ENCODE measurements at regions not wholly inside any gene's neighbourhood (a gene's known extent, or its start where the extent isn't known, plus 50 kb on each side); places are given as distances from the start of the nearest gene placed in this dataset.

DNA sequence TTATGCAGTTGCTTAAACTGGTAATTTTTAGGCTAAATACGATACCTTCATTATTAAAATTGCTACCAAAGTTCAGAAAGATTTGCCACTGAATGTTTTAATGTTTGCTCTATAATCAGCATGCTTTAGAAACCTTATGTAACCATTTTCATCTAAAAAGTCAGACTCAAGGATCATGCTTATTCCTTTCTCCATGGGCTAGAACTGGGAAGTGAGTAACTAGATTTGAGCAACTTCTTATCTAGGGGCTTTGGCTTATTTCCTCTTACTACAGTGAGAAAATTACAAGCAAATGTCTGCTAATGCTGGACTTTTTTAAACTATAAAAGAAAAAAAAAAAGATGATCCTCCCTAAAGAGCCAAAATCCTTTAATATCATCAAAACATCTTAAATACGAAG is 215.9 kb downstream of the CRPPA start:
- no peak overlapping the region for H2AFZ ChIP-seq
- no peak for TF ChIP-seq ZNF114 (CRISPR knock-in tag; IDR thresholded peaks at IDR 0.05)
- TF ChIP-seq STAT1 (IDR thresholded peaks at IDR 0.05; ENCODE audit: unreplicated experiment), result no peak
- TF ChIP-seq, protein P1, sequence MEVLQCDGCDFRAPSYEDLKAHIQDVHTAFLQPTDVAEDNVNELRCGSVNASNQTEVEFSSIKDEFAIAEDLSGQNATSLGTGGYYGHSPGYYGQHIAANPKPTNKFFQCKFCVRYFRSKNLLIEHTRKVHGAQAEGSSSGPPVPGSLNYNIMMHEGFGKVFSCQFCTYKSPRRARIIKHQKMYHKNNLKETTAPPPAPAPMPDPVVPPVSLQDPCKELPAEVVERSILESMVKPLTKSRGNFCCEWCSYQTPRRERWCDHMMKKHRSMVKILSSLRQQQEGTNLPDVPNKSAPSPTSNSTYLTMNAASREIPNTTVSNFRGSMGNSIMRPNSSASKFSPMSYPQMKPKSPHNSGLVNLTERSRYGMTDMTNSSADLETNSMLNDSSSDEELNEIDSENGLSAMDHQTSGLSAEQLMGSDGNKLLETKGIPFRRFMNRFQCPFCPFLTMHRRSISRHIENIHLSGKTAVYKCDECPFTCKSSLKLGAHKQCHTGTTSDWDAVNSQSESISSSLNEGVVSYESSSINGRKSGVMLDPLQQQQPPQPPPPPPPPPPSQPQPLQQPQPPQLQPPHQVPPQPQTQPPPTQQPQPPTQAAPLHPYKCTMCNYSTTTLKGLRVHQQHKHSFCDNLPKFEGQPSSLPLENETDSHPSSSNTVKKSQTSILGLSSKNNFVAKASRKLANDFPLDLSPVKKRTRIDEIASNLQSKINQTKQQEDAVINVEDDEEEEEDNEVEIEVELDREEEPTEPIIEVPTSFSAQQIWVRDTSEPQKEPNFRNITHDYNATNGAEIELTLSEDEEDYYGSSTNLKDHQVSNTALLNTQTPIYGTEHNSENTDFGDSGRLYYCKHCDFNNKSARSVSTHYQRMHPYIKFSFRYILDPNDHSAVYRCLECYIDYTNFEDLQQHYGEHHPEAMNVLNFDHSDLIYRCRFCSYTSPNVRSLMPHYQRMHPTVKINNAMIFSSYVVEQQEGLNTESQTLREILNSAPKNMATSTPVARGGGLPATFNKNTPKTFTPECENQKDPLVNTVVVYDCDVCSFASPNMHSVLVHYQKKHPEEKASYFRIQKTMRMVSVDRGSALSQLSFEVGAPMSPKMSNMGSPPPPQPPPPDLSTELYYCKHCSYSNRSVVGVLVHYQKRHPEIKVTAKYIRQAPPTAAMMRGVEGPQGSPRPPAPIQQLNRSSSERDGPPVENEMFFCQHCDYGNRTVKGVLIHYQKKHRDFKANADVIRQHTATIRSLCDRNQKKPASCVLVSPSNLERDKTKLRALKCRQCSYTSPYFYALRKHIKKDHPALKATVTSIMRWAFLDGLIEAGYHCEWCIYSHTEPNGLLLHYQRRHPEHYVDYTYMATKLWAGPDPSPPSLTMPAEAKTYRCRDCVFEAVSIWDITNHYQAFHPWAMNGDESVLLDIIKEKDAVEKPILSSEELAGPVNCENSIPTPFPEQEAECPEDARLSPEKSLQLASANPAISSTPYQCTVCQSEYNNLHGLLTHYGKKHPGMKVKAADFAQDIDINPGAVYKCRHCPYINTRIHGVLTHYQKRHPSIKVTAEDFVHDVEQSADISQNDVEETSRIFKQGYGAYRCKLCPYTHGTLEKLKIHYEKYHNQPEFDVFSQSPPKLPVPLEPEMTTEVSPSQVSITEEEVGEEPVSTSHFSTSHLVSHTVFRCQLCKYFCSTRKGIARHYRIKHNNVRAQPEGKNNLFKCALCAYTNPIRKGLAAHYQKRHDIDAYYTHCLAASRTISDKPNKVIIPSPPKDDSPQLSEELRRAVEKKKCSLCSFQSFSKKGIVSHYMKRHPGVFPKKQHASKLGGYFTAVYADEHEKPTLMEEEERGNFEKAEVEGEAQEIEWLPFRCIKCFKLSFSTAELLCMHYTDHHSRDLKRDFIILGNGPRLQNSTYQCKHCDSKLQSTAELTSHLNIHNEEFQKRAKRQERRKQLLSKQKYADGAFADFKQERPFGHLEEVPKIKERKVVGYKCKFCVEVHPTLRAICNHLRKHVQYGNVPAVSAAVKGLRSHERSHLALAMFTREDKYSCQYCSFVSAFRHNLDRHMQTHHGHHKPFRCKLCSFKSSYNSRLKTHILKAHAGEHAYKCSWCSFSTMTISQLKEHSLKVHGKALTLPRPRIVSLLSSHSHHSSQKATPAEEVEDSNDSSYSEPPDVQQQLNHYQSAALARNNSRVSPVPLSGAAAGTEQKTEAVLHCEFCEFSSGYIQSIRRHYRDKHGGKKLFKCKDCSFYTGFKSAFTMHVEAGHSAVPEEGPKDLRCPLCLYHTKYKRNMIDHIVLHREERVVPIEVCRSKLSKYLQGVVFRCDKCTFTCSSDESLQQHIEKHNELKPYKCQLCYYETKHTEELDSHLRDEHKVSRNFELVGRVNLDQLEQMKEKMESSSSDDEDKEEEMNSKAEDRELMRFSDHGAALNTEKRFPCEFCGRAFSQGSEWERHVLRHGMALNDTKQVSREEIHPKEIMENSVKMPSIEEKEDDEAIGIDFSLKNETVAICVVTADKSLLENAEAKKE (CRISPR knock-in tag; IDR thresholded peaks at IDR 0.05), result no peak
- TF ChIP-seq CREB1 (CRISPR knock-in tag; IDR thresholded peaks at IDR 0.05; ENCODE audit: low read depth), result no peak
- TF ChIP-seq EZH2 (IDR thresholded peaks at IDR 0.05; ENCODE audit: low read depth, unreplicated experiment), result no peak
- TF ChIP-seq, protein P2, sequence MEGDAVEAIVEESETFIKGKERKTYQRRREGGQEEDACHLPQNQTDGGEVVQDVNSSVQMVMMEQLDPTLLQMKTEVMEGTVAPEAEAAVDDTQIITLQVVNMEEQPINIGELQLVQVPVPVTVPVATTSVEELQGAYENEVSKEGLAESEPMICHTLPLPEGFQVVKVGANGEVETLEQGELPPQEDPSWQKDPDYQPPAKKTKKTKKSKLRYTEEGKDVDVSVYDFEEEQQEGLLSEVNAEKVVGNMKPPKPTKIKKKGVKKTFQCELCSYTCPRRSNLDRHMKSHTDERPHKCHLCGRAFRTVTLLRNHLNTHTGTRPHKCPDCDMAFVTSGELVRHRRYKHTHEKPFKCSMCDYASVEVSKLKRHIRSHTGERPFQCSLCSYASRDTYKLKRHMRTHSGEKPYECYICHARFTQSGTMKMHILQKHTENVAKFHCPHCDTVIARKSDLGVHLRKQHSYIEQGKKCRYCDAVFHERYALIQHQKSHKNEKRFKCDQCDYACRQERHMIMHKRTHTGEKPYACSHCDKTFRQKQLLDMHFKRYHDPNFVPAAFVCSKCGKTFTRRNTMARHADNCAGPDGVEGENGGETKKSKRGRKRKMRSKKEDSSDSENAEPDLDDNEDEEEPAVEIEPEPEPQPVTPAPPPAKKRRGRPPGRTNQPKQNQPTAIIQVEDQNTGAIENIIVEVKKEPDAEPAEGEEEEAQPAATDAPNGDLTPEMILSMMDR (conservative IDR thresholded peaks at IDR 0.05; ENCODE audit: low read depth in 2 of 2), result no peak
- no peaks in the 10 kb centered on the region for H3K9me2 ChIP-seq (ENCODE audit: insufficient read depth)
- DNase-seq (ENCODE audit: low spot score), result no peak
- peak; percentile 26; the same call in 1 of the 3 replicates for ATAC-seq
- H4K20me1 ChIP-seq (replicated peaks; ENCODE audit: insufficient read depth), result no peaks in the 10 kb centered on the region
- no peaks in the 10 kb centered on the region for H3K79me2 ChIP-seq (replicated peaks; ENCODE audit: insufficient read depth)
- H3K36me3 Mint-ChIP-seq (ENCODE audit: low read depth), result peaks cover 5% of the 10 kb centered on the region; the same call in 2 of the 3 replicates
- H3F3A ChIP-seq (replicated peaks; ENCODE audit: low read depth), result no peaks in the 10 kb centered on the region
- peaks cover 7% of the 10 kb centered on the region; the same call in 1 of the 2 replicates for H3K4me1 ChIP-seq (ENCODE audit: insufficient read depth)
- peaks cover 8% of the 10 kb centered on the region; the same call in 1 of the 2 replicates for H3K36me3 ChIP-seq (ENCODE audit: insufficient read depth)
- H3K9me3 Mint-ChIP-seq, result peaks cover 9% of the 10 kb centered on the region; the same call in 1 of the 3 replicates
- no peak overlapping the region for H3K4me3 ChIP-seq
- no peak overlapping the region for H3K4me2 ChIP-seq
- peak overlapping the region; percentile 95 for H3K27ac Mint-ChIP-seq
- H3K27me3 ChIP-seq (ENCODE audit: insufficient read depth), result no peaks in the 10 kb centered on the region
- no peaks in the 10 kb centered on the region for H3K27me3 Mint-ChIP-seq (ENCODE audit: insufficient read depth, low read depth, poor library complexity)
- H3K4me3 Mint-ChIP-seq, result no peak overlapping the region
- H3K27ac ChIP-seq (ENCODE audit: low read depth), result no peak overlapping the region
- H3K4me1 Mint-ChIP-seq, result peaks cover 15% of the 10 kb centered on the region

Data from GM23338 (cell line).